Keratinocyte (primary cell): ENCODE measurements at regions not wholly inside any gene's neighbourhood (a gene's known extent, or its start where the extent isn't known, plus 50 kb on each side); places are given as distances from the start of the nearest gene placed in this dataset.

Experiments
- DNase-seq: peaks from one replicate; pipeline ENCODE4 v3.0.0-alpha.2; 2011; ENCODE audit warnings: low read depth, missing footprints, low spot score
- FAIRE-seq: peaks from 2 replicates; lab custom pipeline; 2011; peaks lifted over from hg19 to GRCh38; lab: Jason Lieb, UNC
- H2AFZ ChIP-seq: 2 replicates; pipeline ENCODE4 v1.6.0; 2012; ENCODE audit warnings: low read length, control low read depth, inconsistent platforms; ENCODE audit not compliant: control insufficient read depth
- H3K27ac ChIP-seq: 2 replicates; pipeline ENCODE4 v1.5.1; 2011; ENCODE audit warnings: low read length; ENCODE audit not compliant: control insufficient read depth, insufficient read depth
- H3K27me3 ChIP-seq: 3 replicates; pipeline ENCODE4 v1.6.0; 2011; ENCODE audit warnings: low read length; ENCODE audit not compliant: control insufficient read depth, insufficient read depth; ENCODE audit errors: extremely low read depth
- H3K36me3 ChIP-seq, 2 experiments: 2 replicates in 1 of 2; 3 replicates in 1 of 2; pipeline ENCODE4 v1.5.1; 2011; ENCODE audit warnings: low read length in 2 of 2, mild to moderate bottlenecking in 1 of 2; ENCODE audit not compliant: control insufficient read depth in 2 of 2, insufficient read depth in 2 of 2; ENCODE audit errors: extremely low read depth in 1 of 2
- H3K4me1 ChIP-seq: 3 replicates; pipeline ENCODE4 v1.5.1; 2011; ENCODE audit warnings: low read length; ENCODE audit not compliant: control insufficient read depth, insufficient read depth; ENCODE audit errors: extremely low read depth
- H3K4me2 ChIP-seq: 3 replicates; pipeline ENCODE4 v1.6.0; 2011; ENCODE audit warnings: low read depth, low read length; ENCODE audit not compliant: control insufficient read depth, insufficient read depth; ENCODE audit errors: extremely low read depth
- H3K4me3 ChIP-seq, 3 experiments: fragments of 200-600 bp in 1 of 3; sonication (generic) in 1 of 3; 2 replicates in 2 of 3; 3 replicates in 1 of 3; pipeline ENCODE4 v1.5.1; 2011 to 2016; ENCODE audit warnings: low read length in 3 of 3, mild to moderate bottlenecking in 3 of 3, control low read depth in 2 of 3, inconsistent platforms in 1 of 3, low read depth in 1 of 3, mixed read lengths in 1 of 3, mixed run types in 1 of 3, moderate library complexity in 1 of 3; ENCODE audit not compliant: control insufficient read depth in 2 of 3, insufficient read depth in 2 of 3; ENCODE audit errors: extremely low read depth in 1 of 3
- H3K79me2 ChIP-seq: 2 replicates; pipeline ENCODE4 v1.6.0; 2012; ENCODE audit warnings: low read length; ENCODE audit not compliant: control insufficient read depth, insufficient read depth
- H3K9ac ChIP-seq: 3 replicates; pipeline ENCODE4 v1.6.0; 2011; ENCODE audit warnings: low read length; ENCODE audit not compliant: control insufficient read depth, insufficient read depth; ENCODE audit errors: extremely low read depth
- H3K9me1 ChIP-seq: 3 replicates; pipeline ENCODE4 v1.6.0; 2011; ENCODE audit warnings: low read length; ENCODE audit not compliant: control insufficient read depth, insufficient read depth; ENCODE audit errors: extremely low read depth
- H3K9me3 ChIP-seq: 2 replicates; pipeline ENCODE4 v1.5.1; 2012; ENCODE audit warnings: low read depth, low read length; ENCODE audit not compliant: control insufficient read depth
- H4K20me1 ChIP-seq: 3 replicates; pipeline ENCODE4 v1.6.0; 2011; ENCODE audit warnings: low read length; ENCODE audit not compliant: control insufficient read depth, insufficient read depth; ENCODE audit errors: extremely low read depth
- CTCF ChIP-seq, 3 experiments: IDR thresholded peaks in 1 of 3; conservative IDR thresholded peaks in 1 of 3; optimal IDR thresholded peaks in 1 of 3; 2 replicates in 2 of 3; 3 replicates in 1 of 3; pipeline versions ENCODE3 to v1.5.1; 2011; ENCODE audit warnings: low read length in 3 of 3, mild to moderate bottlenecking in 3 of 3, moderate library complexity in 2 of 3, control low read depth in 1 of 3, inconsistent platforms in 1 of 3; ENCODE audit not compliant: insufficient read depth in 2 of 3; ENCODE audit errors: extremely low read depth in 1 of 3
- EZH2 ChIP-seq: IDR thresholded peaks from one replicate; pipeline ENCODE4 v1.6.1; 2012; ENCODE audit warnings: inconsistent platforms, mild to moderate bottlenecking, low read length, moderate library complexity
- dilution Hi-C: fragments of 300-500 bp; cut with MboI; formaldehyde crosslinking; loops from one replicate; pipeline ENCODE4 v1.7.0; 2020; ENCODE audit warnings: low sequenced_read_pairs; ENCODE audit not compliant: extremely low pct_ligation_motif_present

GRCh38 chr9:20082406-20082805 is 293.6 kb upstream of the SLC24A2 start:
- Histone ChIP-seq H3K27me3 (no peaks in the 10 kb centered on the region), H3K9me1 (no peaks in the 10 kb centered on the region), H3K9me3 (no peaks in the 10 kb centered on the region), H2AFZ (no peak overlapping the region), H3K4me2 (no peak overlapping the region), H3K4me1 (no peaks in the 10 kb centered on the region), H3K4me3 (no peak overlapping the region), H3K9ac (no peak overlapping the region), H3K79me2 (no peaks in the 10 kb centered on the region), H3K36me3 (no peaks in the 10 kb centered on the region), H4K20me1 (no peaks in the 10 kb centered on the region), H3K27ac (no peak overlapping the region)
- no peak for TF ChIP-seq CTCF (optimal IDR thresholded peaks at IDR 0.05 in 1 of 3, IDR thresholded peaks at IDR 0.05 in 1 of 3, conservative IDR thresholded peaks at IDR 0.05 in 1 of 3; ENCODE audit: extremely low read depth in 1 of 3, insufficient read depth in 2 of 3, low read length in 3 of 3)
- no peak for TF ChIP-seq EZH2
- dilution Hi-C loops: no loop called here
- DNase-seq (no peak), FAIRE-seq (no peak)

GRCh38 chr9:20078246-20078645 is 289.4 kb upstream of the SLC24A2 start:
- no peak for TF ChIP-seq EZH2
- no peak for TF ChIP-seq CTCF (optimal IDR thresholded peaks at IDR 0.05 in 1 of 3, IDR thresholded peaks at IDR 0.05 in 1 of 3, conservative IDR thresholded peaks at IDR 0.05 in 1 of 3; ENCODE audit: extremely low read depth in 1 of 3, insufficient read depth in 2 of 3, low read length in 3 of 3)
- no peaks in the 10 kb centered on the region for H3K9me3 ChIP-seq
- FAIRE-seq: no peak
- H3K36me3 ChIP-seq: no peaks in the 10 kb centered on the region
- H3K4me1 ChIP-seq: no peaks in the 10 kb centered on the region
- no peaks in the 10 kb centered on the region for H3K9me1 ChIP-seq
- no peak overlapping the region for H3K27ac ChIP-seq
- no peak overlapping the region for H3K4me3 ChIP-seq
- dilution Hi-C loops: no loop called here
- no peaks in the 10 kb centered on the region for H3K79me2 ChIP-seq
- H3K4me2 ChIP-seq: no peak overlapping the region
- no peaks in the 10 kb centered on the region for H4K20me1 ChIP-seq
- no peaks in the 10 kb centered on the region for H3K27me3 ChIP-seq
- no peak overlapping the region for H3K9ac ChIP-seq
- no peak for DNase-seq
- H2AFZ ChIP-seq: no peak overlapping the region
